Astrocyte of the cerebellum (primary cell): ENCODE measurements at regions not wholly inside any gene's neighbourhood (a gene's known extent, or its start where the extent isn't known, plus 50 kb on each side); places are given as distances from the start of the nearest gene placed in this dataset.
A peak's percentile ranks its signal among the peaks of the same experiment; 100 is the strongest.

Experiments used
- DNase-seq: peaks from one replicate; pipeline ENCODE4 v3.0.0-alpha.2; 2011; ENCODE audit warnings: low read depth
- H3K4me3 ChIP-seq: 2 replicates; pipeline ENCODE4 v1.5.1; 2011; ENCODE audit warnings: mild to moderate bottlenecking, low read depth, low read length, moderate library complexity
- CTCF ChIP-seq: IDR thresholded peaks from 2 replicates; pipeline ENCODE4 v1.5.1; 2012; ENCODE audit warnings: low read length, low read depth, moderate library complexity, mild to moderate bottlenecking; ENCODE audit errors: missing control alignments
- in situ Hi-C: cut with HindIII; loops from 2 replicates; pipeline ENCODE4 v1.10.0; 2017; ENCODE audit warnings: low sequenced_read_pairs

DNA sequence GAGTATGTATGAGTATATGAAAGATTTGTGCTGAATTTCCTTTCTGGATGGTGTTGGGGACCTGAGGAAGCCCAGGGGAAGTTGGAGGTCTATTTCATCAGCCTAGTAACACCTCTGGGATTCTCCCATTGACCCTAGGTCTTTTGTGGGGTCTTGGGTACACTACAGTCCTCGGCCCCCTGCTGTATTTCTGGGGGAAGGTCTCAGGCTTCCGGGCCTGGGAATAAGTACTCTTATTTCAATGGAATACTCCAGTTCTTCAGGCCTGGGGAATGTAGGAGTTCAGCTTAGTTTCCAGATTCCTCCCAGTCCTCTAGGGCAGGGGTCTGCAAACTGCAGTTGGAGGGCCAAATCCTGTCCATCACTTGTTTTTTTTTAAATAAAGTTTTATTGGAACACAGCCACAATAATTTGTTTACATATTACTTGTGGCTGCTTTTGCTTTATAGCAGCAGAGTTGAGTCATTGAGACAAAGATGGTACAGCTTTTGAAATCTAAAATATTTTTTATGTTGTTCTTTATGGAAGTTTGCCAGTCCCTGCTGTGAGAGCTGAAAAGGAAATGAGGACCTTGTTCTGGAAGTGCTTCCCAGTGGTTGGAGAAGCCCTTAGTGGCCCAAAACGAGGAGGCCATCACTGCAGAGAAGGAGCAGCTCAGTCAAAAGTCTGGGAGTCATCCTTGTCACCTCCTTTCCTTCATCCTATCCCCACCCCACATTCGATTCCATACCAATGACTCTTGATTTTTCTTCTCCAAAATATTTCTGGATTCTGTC lies 142.5 kb upstream of the HS3ST2 start:
- DNase-seq: no peak
- no peak overlapping the region for H3K4me3 ChIP-seq
- in situ Hi-C loops: no loop called here
- peak; percentile 3 for TF ChIP-seq CTCF

GRCh38 chr16:22672830-22673210 lies 141.1 kb upstream of the HS3ST2 start:
- TF ChIP-seq CTCF: no peak
- no peak for DNase-seq
- no peak overlapping the region for H3K4me3 ChIP-seq
- in situ Hi-C loops: no loop called here

DNA sequence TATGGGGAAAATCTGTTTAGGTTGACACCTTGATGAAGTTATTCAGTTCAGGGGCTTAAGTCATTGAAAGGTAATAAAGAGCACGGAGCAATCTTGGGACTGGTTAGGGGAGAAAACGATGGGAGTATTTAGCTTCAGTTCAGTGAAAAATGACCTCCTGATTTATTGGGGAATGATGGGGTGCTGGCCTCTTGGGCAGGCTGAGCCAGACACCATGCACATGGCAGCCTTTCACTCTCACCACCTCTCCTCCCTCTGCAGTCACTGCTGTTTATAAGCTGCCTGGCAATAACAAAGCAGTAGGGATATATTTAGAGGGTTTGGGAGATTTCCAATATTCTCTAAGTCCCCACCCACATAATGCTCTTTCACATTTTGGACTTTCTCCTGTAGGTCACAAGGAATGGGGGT lies 140.5 kb upstream of the HS3ST2 start:
- TF ChIP-seq CTCF: no peak
- no peak for DNase-seq
- in situ Hi-C loops: no loop called here
- no peak overlapping the region for H3K4me3 ChIP-seq

GRCh38 chr16:22674832-22675191 lies 139.2 kb upstream of the HS3ST2 start:
- no peak for TF ChIP-seq CTCF
- in situ Hi-C loops: no loop called here
- H3K4me3 ChIP-seq: no peak overlapping the region
- no peak for DNase-seq

DNA sequence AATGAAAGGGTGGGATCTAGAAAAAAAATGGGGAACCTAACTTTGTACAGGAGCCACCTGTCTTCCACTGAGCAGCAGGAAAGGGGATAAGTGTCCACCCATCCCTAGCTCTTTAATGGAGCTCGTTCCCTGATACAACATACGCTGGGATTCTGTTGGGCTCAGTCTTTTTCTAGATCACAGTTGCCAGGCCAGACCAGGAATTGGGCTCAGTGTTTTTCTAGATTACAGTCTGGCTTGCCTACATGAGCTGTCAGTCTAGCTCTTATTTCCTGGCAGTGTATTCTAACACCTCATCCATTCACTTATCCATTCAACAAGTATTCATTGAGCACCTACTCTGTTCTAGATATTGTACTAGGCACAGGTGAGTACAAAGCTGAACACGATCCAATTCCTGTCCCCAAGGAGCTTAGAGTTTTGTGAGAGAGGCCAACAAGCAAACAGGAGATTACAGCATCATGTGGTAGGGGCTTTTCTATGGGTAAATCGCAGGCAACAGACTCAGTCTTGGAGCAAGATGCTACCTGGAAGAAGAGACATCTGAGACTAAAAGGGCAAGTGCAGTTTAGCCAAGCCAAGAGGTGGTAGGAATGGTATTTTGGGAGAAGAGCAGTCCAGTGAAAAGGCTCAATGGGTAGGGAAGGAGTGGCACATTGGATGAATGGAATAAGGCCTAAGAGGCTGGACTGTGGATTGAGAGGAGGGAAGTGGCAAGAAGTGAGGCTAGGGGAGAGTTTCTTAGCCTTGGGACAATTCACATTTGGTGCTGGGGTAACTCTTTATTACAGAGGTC lies 138.0 kb upstream of the HS3ST2 start:
- H3K4me3 ChIP-seq: no peak overlapping the region
- no peak for TF ChIP-seq CTCF
- in situ Hi-C loops: no loop called here
- no peak for DNase-seq

DNA sequence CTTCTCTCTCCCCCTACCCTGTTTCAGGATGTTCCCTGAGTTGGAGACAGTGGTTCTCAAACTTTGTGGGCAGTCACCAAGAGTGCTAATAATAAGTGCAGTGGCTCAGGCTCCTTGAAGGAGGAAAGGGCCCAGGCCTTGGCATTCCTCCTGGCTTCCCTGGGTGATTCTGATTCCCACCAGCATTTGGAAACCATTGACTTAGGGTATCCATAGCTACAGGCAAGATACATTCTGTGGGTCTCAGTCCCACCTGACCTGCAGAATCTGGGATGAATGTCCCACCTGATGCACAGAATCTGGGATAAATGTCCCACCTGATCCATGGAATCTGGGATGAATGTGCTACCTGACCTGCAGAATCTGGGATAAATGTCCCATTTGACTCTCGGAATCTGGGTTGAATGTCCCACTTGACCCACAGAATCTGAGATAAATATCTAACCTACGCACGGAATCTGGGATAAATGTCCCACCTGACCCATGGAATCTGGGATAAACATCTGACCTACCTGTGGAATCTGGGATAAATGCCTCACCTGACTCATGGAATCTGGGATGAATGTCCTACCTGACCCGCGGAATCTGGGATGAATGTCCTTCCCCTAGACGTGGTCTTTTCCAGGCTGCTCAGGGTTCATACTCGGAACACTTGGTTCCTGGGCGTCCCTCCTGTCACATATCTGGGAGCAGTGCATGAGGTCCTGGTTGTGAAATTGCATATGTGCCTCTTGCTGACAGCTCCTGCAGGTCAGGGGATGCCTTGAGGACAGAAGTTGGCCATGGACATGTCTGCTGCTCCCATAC lies 136.7 kb upstream of the HS3ST2 start:
- in situ Hi-C loops: no loop called here
- TF ChIP-seq CTCF: no peak
- no peak overlapping the region for H3K4me3 ChIP-seq
- DNase-seq: no peak
